Peyer's patch (tissue), 4 donors: ENCODE measurements at regions not wholly inside any gene's neighbourhood (a gene's known extent, or its start where the extent isn't known, plus 50 kb on each side); places are given as distances from the start of the nearest gene placed in this dataset.

Experiments
- POLR2A ChIP-seq, 2 donors: fragments of 450-650 bp; IDR thresholded peaks; one replicate each; pipeline ENCODE4 v1.5.1; 2017; ENCODE audit warnings: antibody characterized with exemption in 2 of 2, mild to moderate bottlenecking in 2 of 2, moderate library complexity in 2 of 2
- TF ChIP-seq, protein P1 (sequence below), 6 experiments: fragments of 450-650 bp in 4 of 6; fragments of 200-600 bp in 2 of 6; sonication (generic) in 1 of 6; IDR thresholded peaks; one replicate each; pipeline ENCODE4 v1.5.1; 2017 to 2019; ENCODE audit warnings: antibody characterized with exemption in 6 of 6, mild to moderate bottlenecking in 3 of 6, moderate library complexity in 1 of 6

DNA sequence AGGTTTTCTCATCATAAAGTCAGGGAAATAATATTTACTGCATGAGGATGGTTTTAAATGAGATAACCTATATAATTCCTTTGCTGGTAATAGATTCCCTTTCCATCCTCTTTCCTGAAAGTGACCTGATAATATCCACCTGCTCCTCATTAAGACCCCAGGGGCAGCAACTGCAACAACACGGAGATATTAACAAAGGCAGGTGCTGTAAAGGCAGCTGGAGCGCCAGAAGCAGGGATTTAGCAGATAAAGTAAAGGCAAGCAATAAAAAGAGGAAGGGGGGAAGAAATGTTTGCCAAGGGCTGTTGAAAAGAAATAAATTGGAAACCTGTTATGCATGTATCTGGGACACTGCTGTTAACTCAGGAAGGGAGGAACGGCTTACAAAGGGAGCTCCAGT lies 472.6 kb upstream of the KLHL29 start:
- TF ChIP-seq, protein P1, sequence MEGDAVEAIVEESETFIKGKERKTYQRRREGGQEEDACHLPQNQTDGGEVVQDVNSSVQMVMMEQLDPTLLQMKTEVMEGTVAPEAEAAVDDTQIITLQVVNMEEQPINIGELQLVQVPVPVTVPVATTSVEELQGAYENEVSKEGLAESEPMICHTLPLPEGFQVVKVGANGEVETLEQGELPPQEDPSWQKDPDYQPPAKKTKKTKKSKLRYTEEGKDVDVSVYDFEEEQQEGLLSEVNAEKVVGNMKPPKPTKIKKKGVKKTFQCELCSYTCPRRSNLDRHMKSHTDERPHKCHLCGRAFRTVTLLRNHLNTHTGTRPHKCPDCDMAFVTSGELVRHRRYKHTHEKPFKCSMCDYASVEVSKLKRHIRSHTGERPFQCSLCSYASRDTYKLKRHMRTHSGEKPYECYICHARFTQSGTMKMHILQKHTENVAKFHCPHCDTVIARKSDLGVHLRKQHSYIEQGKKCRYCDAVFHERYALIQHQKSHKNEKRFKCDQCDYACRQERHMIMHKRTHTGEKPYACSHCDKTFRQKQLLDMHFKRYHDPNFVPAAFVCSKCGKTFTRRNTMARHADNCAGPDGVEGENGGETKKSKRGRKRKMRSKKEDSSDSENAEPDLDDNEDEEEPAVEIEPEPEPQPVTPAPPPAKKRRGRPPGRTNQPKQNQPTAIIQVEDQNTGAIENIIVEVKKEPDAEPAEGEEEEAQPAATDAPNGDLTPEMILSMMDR (IDR thresholded peaks at IDR 0.05), result no peak
- no peak for TF ChIP-seq POLR2A (IDR thresholded peaks at IDR 0.05)
